ENCODE measurements at regions not wholly inside any gene's neighbourhood (a gene's known extent, or its start where the extent isn't known, plus 50 kb on each side); places are given as distances from the start of the nearest gene placed in this dataset.

DNA sequence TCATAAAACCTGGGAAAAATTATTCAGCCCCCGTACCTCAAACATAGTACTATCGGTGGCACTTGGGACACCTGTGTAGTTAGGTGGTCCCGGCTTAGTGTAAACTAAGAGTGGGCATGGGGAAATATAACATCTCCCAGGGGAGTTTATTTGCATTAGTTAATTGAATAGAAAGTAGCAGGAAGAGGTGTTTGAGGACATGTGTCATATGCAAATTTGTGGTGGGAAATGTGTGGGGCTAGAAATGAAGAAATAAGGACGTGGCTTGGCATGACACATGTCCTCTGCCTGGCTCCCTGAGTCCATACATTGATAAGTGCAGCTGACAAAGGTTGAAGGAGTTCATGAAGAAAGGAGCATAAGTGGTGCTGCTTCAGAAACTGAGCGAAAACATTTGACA, 483.6 kb downstream of the SH2D1A start (continued):
- TF ChIP-seq MGA (IDR thresholded peaks at IDR 0.05) (no peak), TCF3 (CRISPR knock-in tag; IDR thresholded peaks at IDR 0.05) (no peak)

Data from K562 (cell line).